IMR-90 (cell line): ENCODE measurements at regions not wholly inside any gene's neighbourhood (a gene's known extent, or its start where the extent isn't known, plus 50 kb on each side); places are given as distances from the start of the nearest gene placed in this dataset.

Experiments
- ATAC-seq: fragments of 200-7000 bp; cut with Tn5 transposase; 2 replicates; pipeline ENCODE4 v1.9.1; 2020; ENCODE audit warnings: low read depth, mild to moderate bottlenecking, moderate library complexity
- BruUV-seq: library from RNA; stranded (reverse); fragments of 400-500 nt; replicated peaks from 2 replicates; lab custom pipeline; 2021; lab: Mats Ljungman, UMichigan
- CTCF ChIA-PET: fragments of 300-600 bp; formaldehyde crosslinking; extraction: SDS; loops from one replicate; lab custom pipeline; 2021; ENCODE audit warnings: antibody characterized with exemption; lab: Yijun Ruan, JAX
- POLR2A ChIA-PET: fragments of 300-600 bp; sonication (Branson Sonifier 250); formaldehyde crosslinking; loops from one replicate; lab custom pipeline; 2022; ENCODE audit warnings: antibody characterized with exemption; ENCODE audit not compliant: unreplicated experiment; lab: Charles Lee
- DNase-seq: peaks from one replicate; pipeline ENCODE4 v3.0.0; 2013
- H2AFZ ChIP-seq: replicated peaks from 2 replicates; pipeline ENCODE3; 2013; ENCODE audit warnings: low read length, mild to moderate bottlenecking; ENCODE audit not compliant: poor library complexity
- H2AK5ac ChIP-seq: 2 replicates; pipeline ENCODE4 v1.6.1; 2013; ENCODE audit warnings: low read depth, low read length, inconsistent platforms
- H2AK9ac ChIP-seq: replicated peaks from 2 replicates; pipeline ENCODE3; 2013; ENCODE audit warnings: mild to moderate bottlenecking, low read depth, low read length, moderate library complexity; ENCODE audit not compliant: poor library complexity
- H2BK120ac ChIP-seq: 2 replicates; pipeline ENCODE4 v1.6.1; 2013; ENCODE audit warnings: low read depth, low read length, inconsistent platforms
- H2BK15ac ChIP-seq: 3 replicates; pipeline ENCODE4 v1.6.1; 2013; ENCODE audit warnings: low read depth, low read length, inconsistent platforms
- H2BK20ac ChIP-seq: 2 replicates; pipeline ENCODE4 v1.6.1; 2013; ENCODE audit warnings: low read depth, mild to moderate bottlenecking, inconsistent platforms, low read length, moderate library complexity
- H2BK5ac ChIP-seq: 2 replicates; pipeline ENCODE4 v1.6.1; 2013; ENCODE audit warnings: mild to moderate bottlenecking, low read depth, low read length, inconsistent platforms; ENCODE audit not compliant: poor library complexity, severe bottlenecking
- H3K14ac ChIP-seq: replicated peaks from 2 replicates; pipeline ENCODE4 v1.6.1; 2013; ENCODE audit warnings: low read depth, low read length, inconsistent platforms
- H3K18ac ChIP-seq: 2 replicates; pipeline ENCODE4 v1.6.1; 2013; ENCODE audit warnings: low read depth, low read length, control low read depth
- H3K23ac ChIP-seq: 2 replicates; pipeline ENCODE4 v1.6.1; 2013; ENCODE audit warnings: low read depth, low read length, inconsistent platforms
- H3K27ac ChIP-seq: 2 replicates; pipeline ENCODE4 v1.5.1; 2013; ENCODE audit warnings: mild to moderate bottlenecking, control low read depth, low read length; ENCODE audit not compliant: insufficient read depth
- H3K27me3 ChIP-seq: 2 replicates; pipeline ENCODE4 v1.6.1; 2013; ENCODE audit warnings: low read length; ENCODE audit not compliant: control insufficient read depth, insufficient read depth
- H3K36me3 ChIP-seq: 2 replicates; pipeline ENCODE4 v1.6.1; 2013; ENCODE audit warnings: low read length, mixed read lengths; ENCODE audit not compliant: control insufficient read depth, insufficient read depth
- H3K4ac ChIP-seq: 2 replicates; pipeline ENCODE4 v1.6.1; 2013; ENCODE audit warnings: low read depth, low read length, inconsistent platforms
- H3K4me1 ChIP-seq: 2 replicates; pipeline ENCODE4 v1.6.1; 2013; ENCODE audit warnings: low read length, mixed read lengths; ENCODE audit not compliant: control insufficient read depth, insufficient read depth
- H3K4me2 ChIP-seq: 2 replicates; pipeline ENCODE4 v1.6.1; 2013; ENCODE audit warnings: low read depth, mild to moderate bottlenecking, control low read depth, low read length, moderate library complexity
- H3K4me3 ChIP-seq: 2 replicates; pipeline ENCODE4 v1.5.1; 2013; ENCODE audit warnings: low read depth, mild to moderate bottlenecking, control low read depth, low read length, moderate library complexity; ENCODE audit not compliant: insufficient read depth
- H3K56ac ChIP-seq: 2 replicates; pipeline ENCODE4 v1.6.1; 2013; ENCODE audit warnings: low read length, inconsistent platforms; ENCODE audit not compliant: insufficient read depth; ENCODE audit errors: extremely low read depth
- H3K79me1 ChIP-seq, 2 experiments: 2 replicates each; pipeline ENCODE4 v1.6.1; 2013; ENCODE audit warnings: low read length in 2 of 2, inconsistent platforms in 1 of 2, low read depth in 1 of 2
- H3K9ac ChIP-seq: 2 replicates; pipeline ENCODE4 v1.6.1; 2013; ENCODE audit warnings: low read depth, low read length, control low read depth
- H3K9me1 ChIP-seq: 2 replicates; pipeline ENCODE4 v1.6.1; 2013; ENCODE audit warnings: low read length, inconsistent platforms; ENCODE audit not compliant: insufficient read depth
- H3K9me3 ChIP-seq: 2 replicates; pipeline ENCODE4 v1.6.1; 2013; ENCODE audit warnings: low read length; ENCODE audit not compliant: control insufficient read depth, insufficient read depth
- H4K20me1 ChIP-seq: 2 replicates; pipeline ENCODE4 v1.6.1; 2013; ENCODE audit warnings: low read length, inconsistent platforms; ENCODE audit not compliant: insufficient read depth
- H4K5ac ChIP-seq: 2 replicates; pipeline ENCODE4 v1.6.1; 2013; ENCODE audit warnings: mild to moderate bottlenecking, low read depth, low read length, control low read depth
- H4K8ac ChIP-seq, 2 experiments: 2 replicates each; pipeline ENCODE4 v1.6.1; 2013; ENCODE audit warnings: low read depth in 2 of 2, low read length in 2 of 2, control low read depth in 1 of 2, inconsistent platforms in 1 of 2
- H4K91ac ChIP-seq: 2 replicates; pipeline ENCODE4 v1.6.1; 2013; ENCODE audit warnings: low read depth, low read length, inconsistent platforms; ENCODE audit not compliant: insufficient read depth
- BHLHE40 ChIP-seq: fragments of 150-350 bp; IDR thresholded peaks from 2 replicates; pipeline ENCODE4 v1.6.1; 2016; ENCODE audit warnings: mild to moderate bottlenecking, low read depth, low read length
- CEBPB ChIP-seq: IDR thresholded peaks from 2 replicates; pipeline ENCODE4 v1.6.1; 2012; ENCODE audit warnings: low read depth, low read length, improper control_type of control experiment
- CHD1 ChIP-seq: IDR thresholded peaks from 2 replicates; pipeline ENCODE4 v1.6.1; 2012; ENCODE audit warnings: low read depth, low read length, improper control_type of control experiment
- FOS ChIP-seq: fragments of 150-350 bp; IDR thresholded peaks from 2 replicates; pipeline ENCODE4 v1.6.1; 2016; ENCODE audit warnings: low read depth, low read length
- MAFK ChIP-seq: IDR thresholded peaks from 2 replicates; pipeline ENCODE4 v1.6.1; 2012; ENCODE audit warnings: low read depth, low read length, improper control_type of control experiment
- MAZ ChIP-seq: IDR thresholded peaks from 2 replicates; pipeline ENCODE4 v1.6.1; 2012; ENCODE audit warnings: low read depth, mild to moderate bottlenecking, low read length, improper control_type of control experiment, moderate library complexity, borderline replicate concordance
- MXI1 ChIP-seq: IDR thresholded peaks from 2 replicates; pipeline ENCODE4 v1.6.1; 2012; ENCODE audit warnings: low read depth, mild to moderate bottlenecking, low read length, moderate library complexity, borderline replicate concordance
- POLR2A ChIP-seq: IDR thresholded peaks from 2 replicates; pipeline ENCODE4 v1.6.1; 2012; ENCODE audit warnings: mild to moderate bottlenecking, low read depth, low read length
- RAD21 ChIP-seq: IDR thresholded peaks from 2 replicates; pipeline ENCODE4 v1.6.1; 2012; ENCODE audit warnings: low read length, improper control_type of control experiment
- RCOR1 ChIP-seq: IDR thresholded peaks from 2 replicates; pipeline ENCODE4 v1.6.1; 2012; ENCODE audit warnings: mild to moderate bottlenecking, low read length, improper control_type of control experiment; ENCODE audit not compliant: insufficient replicate concordance
- RFX5 ChIP-seq: IDR thresholded peaks from 2 replicates; pipeline ENCODE4 v1.8.0; 2012; ENCODE audit warnings: low read depth, mild to moderate bottlenecking, low read length, moderate library complexity
- SMC3 ChIP-seq: fragments of 150-350 bp; IDR thresholded peaks from 2 replicates; pipeline ENCODE4 v1.6.1; 2016; ENCODE audit warnings: low read depth, mild to moderate bottlenecking, antibody characterized with exemption, low read length, moderate library complexity
- USF2 ChIP-seq: fragments of 150-350 bp; IDR thresholded peaks from 2 replicates; pipeline ENCODE4 v1.6.1; 2017; ENCODE audit warnings: mild to moderate bottlenecking, antibody characterized with exemption, low read length, low read depth
- WGBS, 2 experiments: methylation state at CpG; one replicate each; pipeline versions ENCODE4 v1.1.5 to v1.1.7; 2013; ENCODE audit warnings: missing lambda C conversion rate in 2 of 2; ENCODE audit not compliant: insufficient read length in 1 of 2; ENCODE audit errors: extremely low coverage in 2 of 2; 5-methylcytosine and 5-hydroxymethylcytosine counted together
- dilution Hi-C: fragments of 300-500 bp; cut with HindIII; formaldehyde crosslinking; loops from one replicate; pipeline ENCODE4 v1.14.3; 2018; ENCODE audit warnings: low sequenced_read_pairs; ENCODE audit not compliant: unreplicated experiment
- in situ Hi-C: fragments of 300-500 bp; cut with MboI; formaldehyde crosslinking; loops from 3 replicates; pipeline ENCODE4 v1.14.3; 2019; ENCODE audit warnings: low sequenced_read_pairs, inconsistent platforms, mixed read lengths
- intact Hi-C: fragments of 100-400 bp; cut with micrococcal nuclease; formaldehyde crosslinking; loops from 2 replicates; pipeline ENCODE4 v1.10.0; 2022
- TF ChIP-seq, protein P1 (sequence below): fragments of 150-350 bp; IDR thresholded peaks from 2 replicates; pipeline ENCODE4 v1.6.1; 2016; ENCODE audit warnings: low read depth, mild to moderate bottlenecking, low read length, moderate library complexity, borderline replicate concordance
- TF ChIP-seq, protein P2 (sequence below): conservative IDR thresholded peaks from 2 replicates; pipeline ENCODE4 v1.5.1; 2012; ENCODE audit warnings: mild to moderate bottlenecking, low read depth, low read length, improper control_type of control experiment

- TF ChIP-seq POLR2A: no peak
Observed at GRCh38 chr1:55284856-55285255, 69.7 kb upstream of the USP24 start (continued).

- Histone ChIP-seq H2AK9ac (no peak overlapping the region), H3K14ac (no peak overlapping the region), H2BK120ac (no peak overlapping the region), H3K23ac (no peak overlapping the region), H3K4me2 (no peak overlapping the region), H3K4ac (no peak overlapping the region), H2AFZ (no peak overlapping the region), H3K9ac (no peak overlapping the region), H2AK5ac (no peak overlapping the region), H3K79me1 (no peaks in the 10 kb centered on the region), H3K9me3 (no peaks in the 10 kb centered on the region), H3K9me1 (no peaks in the 10 kb centered on the region), H3K36me3 (no peaks in the 10 kb centered on the region), H3K56ac (no peak overlapping the region), H3K27ac (no peak overlapping the region), H2BK15ac (no peak overlapping the region), H4K20me1 (no peaks in the 10 kb centered on the region), H3K27me3 (no peaks in the 10 kb centered on the region), H3K18ac (no peak overlapping the region), H4K5ac (no peak overlapping the region), H2BK5ac (no peak overlapping the region), H4K91ac (no peak overlapping the region), H4K8ac (no peak overlapping the region), H3K4me3 (no peak overlapping the region), H3K4me1 (peaks cover 6% of the 10 kb centered on the region), H2BK20ac (no peak overlapping the region)
- intact Hi-C loops (loop anchor here (10.0 kb wide), 4 partner anchors 143 to 1213 kb away; no protein-coding TSS in a partner anchor), in situ Hi-C loops (loop anchor here (5.0 to 10.0 kb wide), 3 partner anchors 1213 to 1540 kb away; no protein-coding TSS in a partner anchor), dilution Hi-C loops (loop anchor here (25.0 kb wide), 1 partner anchor 1305 kb away; the partner anchor contains the start of gene PLPP3)
- ChIA-PET CTCF (interaction anchor here (0.8 to 1.3 kb wide), 2 partner anchors 56 to 94 kb away, joined by 3 to 4 read pairs; no protein-coding TSS in a partner anchor), POLR2A (no interaction called here)
- ATAC-seq (no peak), DNase-seq (no peak)
- no CpG with 5 or more reads among the region's 1 CpG for WGBS, 2 experiments
- no TSS peak for BruUV-seq
- TF ChIP-seq MAZ (no peak), CEBPB (no peak), FOS (no peak), RAD21 (no peak), RFX5 (no peak), MXI1 (no peak), USF2 (no peak), SMC3 (no peak), RCOR1 (no peak), POLR2A (no peak), MAFK (no peak), BHLHE40 (no peak), CHD1 (no peak)
- TF ChIP-seq, protein P1, sequence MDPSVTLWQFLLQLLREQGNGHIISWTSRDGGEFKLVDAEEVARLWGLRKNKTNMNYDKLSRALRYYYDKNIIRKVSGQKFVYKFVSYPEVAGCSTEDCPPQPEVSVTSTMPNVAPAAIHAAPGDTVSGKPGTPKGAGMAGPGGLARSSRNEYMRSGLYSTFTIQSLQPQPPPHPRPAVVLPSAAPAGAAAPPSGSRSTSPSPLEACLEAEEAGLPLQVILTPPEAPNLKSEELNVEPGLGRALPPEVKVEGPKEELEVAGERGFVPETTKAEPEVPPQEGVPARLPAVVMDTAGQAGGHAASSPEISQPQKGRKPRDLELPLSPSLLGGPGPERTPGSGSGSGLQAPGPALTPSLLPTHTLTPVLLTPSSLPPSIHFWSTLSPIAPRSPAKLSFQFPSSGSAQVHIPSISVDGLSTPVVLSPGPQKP: no peak
- TF ChIP-seq, protein P2, sequence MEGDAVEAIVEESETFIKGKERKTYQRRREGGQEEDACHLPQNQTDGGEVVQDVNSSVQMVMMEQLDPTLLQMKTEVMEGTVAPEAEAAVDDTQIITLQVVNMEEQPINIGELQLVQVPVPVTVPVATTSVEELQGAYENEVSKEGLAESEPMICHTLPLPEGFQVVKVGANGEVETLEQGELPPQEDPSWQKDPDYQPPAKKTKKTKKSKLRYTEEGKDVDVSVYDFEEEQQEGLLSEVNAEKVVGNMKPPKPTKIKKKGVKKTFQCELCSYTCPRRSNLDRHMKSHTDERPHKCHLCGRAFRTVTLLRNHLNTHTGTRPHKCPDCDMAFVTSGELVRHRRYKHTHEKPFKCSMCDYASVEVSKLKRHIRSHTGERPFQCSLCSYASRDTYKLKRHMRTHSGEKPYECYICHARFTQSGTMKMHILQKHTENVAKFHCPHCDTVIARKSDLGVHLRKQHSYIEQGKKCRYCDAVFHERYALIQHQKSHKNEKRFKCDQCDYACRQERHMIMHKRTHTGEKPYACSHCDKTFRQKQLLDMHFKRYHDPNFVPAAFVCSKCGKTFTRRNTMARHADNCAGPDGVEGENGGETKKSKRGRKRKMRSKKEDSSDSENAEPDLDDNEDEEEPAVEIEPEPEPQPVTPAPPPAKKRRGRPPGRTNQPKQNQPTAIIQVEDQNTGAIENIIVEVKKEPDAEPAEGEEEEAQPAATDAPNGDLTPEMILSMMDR: no peak
Observed at GRCh38 chr1:55282058-55282457, 66.9 kb upstream of the USP24 start.
